Transverse colon (tissue), 3 donors: ENCODE measurements at regions not wholly inside any gene's neighbourhood (a gene's known extent, or its start where the extent isn't known, plus 50 kb on each side); places are given as distances from the start of the nearest gene placed in this dataset.

Experiments used
- CTCF ChIP-seq, 5 experiments: fragments of 200-600 bp in 3 of 5; fragments of 450-650 bp in 2 of 5; sonication (generic) in 3 of 5; IDR thresholded peaks; 1 replicate in 2 of 5; 2 replicates in 3 of 5; pipeline ENCODE4 v1.5.1; 2016 to 2017; ENCODE audit warnings: antibody characterized with exemption in 5 of 5, inconsistent platforms in 3 of 5, mild to moderate bottlenecking in 2 of 5, moderate library complexity in 1 of 5
- EP300 ChIP-seq: sonication (generic); formaldehyde crosslinking; IDR thresholded peaks from one replicate; pipeline ENCODE4 v1.6.1; 2017; ENCODE audit warnings: antibody characterized with exemption, low read depth
- POLR2A ChIP-seq: fragments of 450-650 bp; IDR thresholded peaks from one replicate; pipeline ENCODE4 v1.6.1; 2016; ENCODE audit warnings: antibody characterized with exemption, mild to moderate bottlenecking, moderate library complexity

GRCh38 chr3:5553203-5553602, 365.7 kb downstream of the EDEM1 start:
- TF ChIP-seq EP300 (no peak), CTCF (IDR thresholded peaks at IDR 0.05) (no peak), POLR2A (no peak)
